ENCODE measurements at regions not wholly inside any gene's neighbourhood (a gene's known extent, or its start where the extent isn't known, plus 50 kb on each side); places are given as distances from the start of the nearest gene placed in this dataset.

GRCh38 chr14:29301571-29301970, 535.0 kb downstream of the FOXG1 start:
- TF ChIP-seq EZH2 (IDR thresholded peaks at IDR 0.05; ENCODE audit: borderline replicate concordance, low read depth, low read length) (no peak), PATZ1 (CRISPR knock-in tag; IDR thresholded peaks at IDR 0.05; ENCODE audit: borderline replicate concordance) (no peak), ELF4 (CRISPR knock-in tag; IDR thresholded peaks at IDR 0.05) (no peak), HINFP (tag; conservative IDR thresholded peaks at IDR 0.05; ENCODE audit: low read depth) (no peak), CLOCK (CRISPR knock-in tag; IDR thresholded peaks at IDR 0.05; ENCODE audit: borderline replicate concordance) (no peak), CREM (IDR thresholded peaks at IDR 0.05; ENCODE audit: low read depth) (no peak), IRF1 (CRISPR knock-in tag; IDR thresholded peaks at IDR 0.05; ENCODE audit: borderline replicate concordance) (no peak), ZNF121 (CRISPR knock-in tag; conservative IDR thresholded peaks at IDR 0.05) (no peak)
